Activated naive CD4-positive, alpha-beta T cell treated with anti-CD3 and anti-CD28 coated beads, Interleukin-2, amount 10 ng/mL, durations not matched to agents 7 days and 5 days (primary cell): ENCODE measurements at regions not wholly inside any gene's neighbourhood (a gene's known extent, or its start where the extent isn't known, plus 50 kb on each side); places are given as distances from the start of the nearest gene placed in this dataset.
"Not testable (repeated sequence)": the region's sequence is repeated elsewhere in the genome, so short reads cannot be mapped to it uniquely, and the experiment has no call there.

ENCODE experiments used
- CTCF ChIA-PET: fragments of 350-600 bp; sonication (Branson Sonifier 250); formaldehyde crosslinking; loops from one replicate; lab custom pipeline; 2021; ENCODE audit warnings: antibody characterized with exemption; lab: Charles Lee
- DNase-seq: peaks from one replicate; pipeline ENCODE4 v3.0.0-alpha.2; 2020
- H3K27ac Mint-ChIP-seq: one replicate; pipeline ENCODE4 v1.8.0; 2021; ENCODE audit warnings: mild to moderate bottlenecking, moderate library complexity, mixed read lengths
- H3K27me3 Mint-ChIP-seq: one replicate; pipeline ENCODE4 v1.8.0; 2021; ENCODE audit warnings: mild to moderate bottlenecking, mixed read lengths
- H3K36me3 Mint-ChIP-seq: one replicate; pipeline ENCODE4 v1.8.0; 2021; ENCODE audit warnings: mixed read lengths
- H3K4me1 Mint-ChIP-seq: one replicate; pipeline ENCODE4 v1.8.0; 2021; ENCODE audit warnings: mixed read lengths
- H3K4me3 Mint-ChIP-seq: one replicate; pipeline ENCODE4 v1.8.0; 2021; ENCODE audit warnings: mild to moderate bottlenecking, moderate library complexity, mixed read lengths
- H3K9me3 Mint-ChIP-seq: one replicate; pipeline ENCODE4 v1.8.0; 2021; ENCODE audit warnings: mixed read lengths

DNA sequence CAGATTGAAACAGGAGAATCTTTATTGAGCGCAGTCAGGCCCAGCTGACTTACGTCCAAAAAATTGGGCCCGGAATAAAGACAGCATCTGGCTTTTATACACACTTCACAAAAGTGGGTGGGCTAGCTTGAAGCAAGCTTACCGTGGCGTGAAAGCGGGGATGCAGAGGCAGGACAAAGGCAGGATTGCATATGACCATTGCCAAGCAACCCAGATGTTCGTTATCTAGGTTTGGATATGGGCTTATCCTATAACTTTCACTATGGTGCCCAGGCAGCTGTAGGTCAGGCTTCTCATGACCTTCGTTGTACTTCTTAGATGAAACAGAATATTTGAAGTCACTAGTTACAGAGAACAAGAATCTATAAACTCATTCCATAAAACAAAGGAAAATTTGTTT is 1575.6 kb upstream of the RAG2 start:
- H3K4me3 Mint-ChIP-seq = no peak overlapping the region
- H3K36me3 Mint-ChIP-seq = no peaks in the 10 kb centered on the region
- H3K27ac Mint-ChIP-seq = no peak overlapping the region
- DNase-seq = no peak
- peaks cover 12% of the 10 kb centered on the region for H3K9me3 Mint-ChIP-seq
- H3K4me1 Mint-ChIP-seq = no peaks in the 10 kb centered on the region
- CTCF ChIA-PET = no interaction called here
- no peaks in the 10 kb centered on the region for H3K27me3 Mint-ChIP-seq

DNA sequence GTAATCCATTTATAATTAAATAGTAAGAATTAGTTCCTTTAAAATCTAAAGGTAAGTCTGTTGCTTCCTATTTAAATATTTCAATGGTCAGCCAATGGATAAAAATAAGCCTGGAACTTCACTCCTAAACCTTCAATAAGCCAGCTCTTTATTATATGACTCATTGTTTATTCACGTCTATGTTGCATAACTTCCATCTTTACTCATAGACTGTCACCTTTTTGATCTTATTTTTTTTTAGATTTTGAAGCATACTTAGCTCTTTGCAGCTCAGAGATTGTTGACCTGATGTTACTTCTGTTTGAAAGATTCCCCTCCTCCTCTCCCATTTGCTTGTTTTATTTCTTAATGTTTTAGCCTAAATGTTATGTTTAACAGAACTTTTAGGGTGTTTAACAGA is 1571.2 kb upstream of the RAG2 start:
- H3K9me3 Mint-ChIP-seq = peaks cover 16% of the 10 kb centered on the region
- CTCF ChIA-PET = no interaction called here
- no peak overlapping the region for H3K27ac Mint-ChIP-seq
- H3K4me3 Mint-ChIP-seq = no peak overlapping the region
- H3K27me3 Mint-ChIP-seq = no peaks in the 10 kb centered on the region
- no peaks in the 10 kb centered on the region for H3K4me1 Mint-ChIP-seq
- DNase-seq = no peak
- H3K36me3 Mint-ChIP-seq = no peaks in the 10 kb centered on the region

DNA sequence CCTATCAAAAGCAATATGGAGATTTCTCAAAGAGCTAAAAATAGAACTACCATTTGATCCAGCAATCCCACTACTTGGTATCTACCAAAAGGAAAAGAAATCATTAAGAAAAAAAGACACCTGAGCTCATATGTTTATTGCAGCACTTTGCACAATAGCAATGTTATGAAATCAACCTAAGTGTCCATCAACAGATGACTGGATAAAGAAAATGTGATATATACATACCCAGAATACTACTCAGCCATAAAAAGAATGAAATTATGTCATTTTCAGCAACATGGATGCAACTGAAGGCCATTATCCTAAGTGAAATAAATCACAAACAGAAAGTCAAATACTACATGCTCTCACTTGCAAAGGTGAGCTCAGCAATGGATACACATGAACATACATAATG is 1565.5 kb upstream of the RAG2 start:
- no peak for DNase-seq
- Mint-ChIP-seq H3K27me3 (no peaks in the 10 kb centered on the region), H3K4me3 (no peak overlapping the region), H3K27ac (no peak overlapping the region), H3K36me3 (no peaks in the 10 kb centered on the region), H3K9me3 (peaks cover 21% of the 10 kb centered on the region), H3K4me1 (no peaks in the 10 kb centered on the region)
- CTCF ChIA-PET = no interaction called here

DNA sequence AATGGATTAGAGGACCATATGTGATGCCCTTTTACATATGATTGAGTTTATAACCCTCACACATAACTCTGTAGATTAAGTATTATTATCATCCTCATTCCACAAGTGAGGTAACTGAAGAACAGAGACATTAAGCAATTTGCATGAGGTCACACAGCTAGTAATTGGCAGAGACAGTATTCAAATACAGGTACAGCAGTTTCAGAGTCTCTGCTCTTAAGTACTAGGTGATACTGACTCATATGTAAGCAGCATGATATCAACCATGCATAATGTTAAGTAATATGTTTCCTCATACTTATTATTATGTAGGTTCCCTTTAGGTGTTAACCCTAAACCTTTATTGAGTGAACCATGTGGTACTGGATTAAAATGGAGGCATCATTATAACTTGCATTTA is 1562.4 kb upstream of the RAG2 start:
- Mint-ChIP-seq H3K9me3 (peaks cover 18% of the 10 kb centered on the region), H3K27me3 (no peaks in the 10 kb centered on the region), H3K4me1 (no peaks in the 10 kb centered on the region), H3K4me3 (no peak overlapping the region), H3K36me3 (no peaks in the 10 kb centered on the region), H3K27ac (no peak overlapping the region)
- DNase-seq = no peak
- CTCF ChIA-PET = no interaction called here

DNA sequence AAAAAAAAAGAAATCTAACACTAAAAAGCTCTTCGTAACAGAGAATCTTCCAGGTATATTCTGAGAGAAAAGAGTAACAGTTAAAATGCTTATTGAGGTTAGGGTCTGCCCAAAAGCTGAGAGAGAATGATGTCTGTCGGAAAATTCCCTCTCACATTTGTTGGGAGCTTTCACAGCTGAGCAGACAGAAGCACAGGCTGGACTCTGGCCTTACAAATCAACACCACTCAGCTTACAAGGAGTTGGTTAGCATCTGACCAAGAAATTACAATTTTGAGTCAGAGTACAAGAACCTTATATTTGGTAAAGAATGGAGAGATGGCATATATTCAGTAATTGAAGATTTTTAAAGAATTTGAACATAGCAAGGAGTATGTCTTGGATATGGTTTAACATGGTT is 1561.0 kb upstream of the RAG2 start:
- Mint-ChIP-seq H3K36me3 (no peaks in the 10 kb centered on the region), H3K4me1 (no peaks in the 10 kb centered on the region), H3K4me3 (no peak overlapping the region), H3K9me3 (peaks cover 16% of the 10 kb centered on the region), H3K27ac (no peak overlapping the region), H3K27me3 (no peaks in the 10 kb centered on the region)
- DNase-seq = no peak
- CTCF ChIA-PET = no interaction called here

DNA sequence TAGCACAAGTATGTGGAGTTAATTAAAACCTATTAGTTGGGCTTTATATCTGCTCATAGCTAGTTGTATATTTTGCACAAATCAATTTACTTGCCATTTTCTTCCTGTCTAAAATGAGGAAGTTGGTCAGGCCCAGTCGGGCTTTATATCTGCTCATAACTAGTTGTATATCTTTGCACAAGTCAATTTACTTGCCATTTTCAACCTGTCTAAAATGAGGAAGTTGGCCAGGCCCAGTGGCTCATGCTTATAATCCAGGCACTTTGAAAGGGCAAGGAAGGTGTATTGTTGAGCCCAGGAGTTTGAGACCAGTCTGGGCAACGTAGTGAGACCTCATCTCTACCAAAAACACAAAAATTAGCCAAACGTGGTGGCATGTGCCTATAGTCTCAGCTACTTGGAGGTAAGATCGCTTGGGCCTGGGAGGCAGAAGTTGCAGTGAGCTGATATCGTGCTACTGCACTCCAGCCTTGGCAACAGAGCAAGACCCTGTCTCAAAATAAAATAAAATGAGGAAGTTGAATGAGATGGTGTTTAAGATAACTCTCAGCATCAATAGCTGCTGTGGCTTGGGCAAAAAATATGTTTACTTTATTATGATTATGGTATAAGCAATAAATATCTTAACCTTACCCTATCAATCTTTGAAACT is 1558.6 kb upstream of the RAG2 start:
- H3K27me3 Mint-ChIP-seq = no peaks in the 10 kb centered on the region
- no peak for DNase-seq
- no peak overlapping the region for H3K27ac Mint-ChIP-seq
- no peaks in the 10 kb centered on the region for H3K4me1 Mint-ChIP-seq
- H3K9me3 Mint-ChIP-seq = peaks cover 8% of the 10 kb centered on the region
- H3K36me3 Mint-ChIP-seq = no peaks in the 10 kb centered on the region
- H3K4me3 Mint-ChIP-seq = no peak overlapping the region
- CTCF ChIA-PET = no interaction called here

DNA sequence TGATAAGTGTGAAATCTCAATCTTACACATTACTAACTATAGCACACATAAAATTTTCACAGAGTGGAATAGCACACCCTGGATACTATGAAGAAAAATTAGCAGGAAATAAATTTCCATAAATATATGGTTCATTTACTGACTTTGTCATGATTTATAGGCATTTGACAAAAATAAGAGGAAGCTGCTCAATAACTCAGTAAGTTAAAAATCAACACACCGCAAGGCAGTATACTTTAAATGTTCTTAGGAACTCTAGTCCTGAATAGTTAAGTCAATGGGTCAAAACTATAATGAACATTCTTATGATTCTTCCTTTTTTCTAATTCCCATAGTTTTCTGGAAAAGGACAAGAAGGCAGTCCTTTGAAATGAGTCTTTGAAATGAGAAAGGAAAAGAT is 1557.8 kb upstream of the RAG2 start:
- no peak overlapping the region for H3K27ac Mint-ChIP-seq
- no peaks in the 10 kb centered on the region for H3K27me3 Mint-ChIP-seq
- no peak overlapping the region for H3K4me3 Mint-ChIP-seq
- H3K4me1 Mint-ChIP-seq = no peaks in the 10 kb centered on the region
- CTCF ChIA-PET = no interaction called here
- no peaks in the 10 kb centered on the region for H3K36me3 Mint-ChIP-seq
- no peak for DNase-seq
- peaks cover 10% of the 10 kb centered on the region for H3K9me3 Mint-ChIP-seq

DNA sequence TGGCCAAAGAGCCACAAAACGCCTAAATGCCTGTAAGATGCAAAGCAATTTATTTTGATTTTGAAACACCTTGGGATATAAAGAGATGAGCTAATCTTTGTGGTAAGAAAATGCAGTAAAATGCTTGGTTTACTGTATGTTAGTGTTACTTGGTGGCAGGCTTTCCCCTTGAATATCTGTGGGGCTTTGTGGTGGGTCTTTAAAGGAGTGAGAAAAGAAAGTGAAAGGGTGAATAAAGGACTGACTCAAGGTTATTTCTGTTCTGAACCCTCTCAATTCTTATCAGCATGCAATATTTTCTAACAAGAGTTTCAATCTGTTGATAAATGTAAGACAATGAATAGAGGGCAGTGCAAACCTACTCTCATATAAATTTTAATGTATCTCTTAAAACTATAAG is 1555.9 kb upstream of the RAG2 start:
- CTCF ChIA-PET = no interaction called here
- Mint-ChIP-seq H3K27ac (no peak overlapping the region), H3K36me3 (no peaks in the 10 kb centered on the region), H3K27me3 (no peaks in the 10 kb centered on the region), H3K4me1 (no peaks in the 10 kb centered on the region), H3K9me3 (peaks cover 12% of the 10 kb centered on the region), H3K4me3 (no peak overlapping the region)
- no peak for DNase-seq

DNA sequence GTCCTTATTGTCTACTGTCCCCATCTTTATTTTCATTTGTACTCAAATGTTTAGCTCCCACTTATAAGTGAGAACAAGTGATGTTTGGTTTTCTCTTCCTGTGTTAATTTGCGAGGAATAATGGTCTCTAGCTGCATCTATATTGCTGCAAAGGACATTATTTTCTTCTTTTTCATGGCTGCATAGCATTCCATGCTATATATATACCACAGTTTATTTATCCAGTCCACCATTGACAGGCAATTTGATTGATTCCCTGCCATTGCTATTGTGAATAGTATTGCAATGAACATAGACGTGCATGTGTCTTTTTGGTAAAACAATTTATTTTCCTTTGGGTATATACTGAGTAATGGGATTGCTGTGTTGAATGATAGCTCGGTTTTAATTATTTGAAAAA is 1545.8 kb upstream of the RAG2 start:
- no peak for DNase-seq

DNA sequence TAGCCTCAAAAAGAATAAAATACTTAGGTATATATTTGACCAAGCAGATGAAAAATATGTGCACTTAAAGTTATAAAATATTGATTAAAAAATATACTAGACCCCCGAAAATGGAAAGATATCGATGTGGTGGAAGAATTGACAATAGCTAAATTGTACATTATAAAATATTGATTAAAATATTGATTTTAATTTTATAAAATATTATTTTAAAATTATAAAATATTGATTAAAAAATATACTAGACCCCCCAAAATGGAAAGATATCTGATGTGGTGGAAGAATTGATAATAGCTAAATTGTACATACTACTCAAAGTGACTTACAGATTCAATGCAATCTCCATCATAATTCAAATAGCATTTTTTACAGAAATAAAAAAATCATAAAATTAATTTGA is 1540.9 kb upstream of the RAG2 start:
- H3K4me3 Mint-ChIP-seq = no peak overlapping the region
- no peak overlapping the region for H3K27ac Mint-ChIP-seq
- no peaks in the 10 kb centered on the region for H3K27me3 Mint-ChIP-seq
- no peak for DNase-seq
- peaks cover 10% of the 10 kb centered on the region for H3K9me3 Mint-ChIP-seq
- no peaks in the 10 kb centered on the region for H3K4me1 Mint-ChIP-seq
- CTCF ChIA-PET = no interaction called here
- H3K36me3 Mint-ChIP-seq = no peaks in the 10 kb centered on the region

More for the DNA sequence above, 1545.8 kb upstream of the RAG2 start:
- CTCF ChIA-PET = no interaction called here
- no peaks in the 10 kb centered on the region for H3K36me3 Mint-ChIP-seq
- no peak overlapping the region for H3K4me3 Mint-ChIP-seq
- H3K9me3 Mint-ChIP-seq = peaks cover 3% of the 10 kb centered on the region
- H3K4me1 Mint-ChIP-seq = no peaks in the 10 kb centered on the region
- H3K27ac Mint-ChIP-seq = no peak overlapping the region
- no peaks in the 10 kb centered on the region for H3K27me3 Mint-ChIP-seq

DNA sequence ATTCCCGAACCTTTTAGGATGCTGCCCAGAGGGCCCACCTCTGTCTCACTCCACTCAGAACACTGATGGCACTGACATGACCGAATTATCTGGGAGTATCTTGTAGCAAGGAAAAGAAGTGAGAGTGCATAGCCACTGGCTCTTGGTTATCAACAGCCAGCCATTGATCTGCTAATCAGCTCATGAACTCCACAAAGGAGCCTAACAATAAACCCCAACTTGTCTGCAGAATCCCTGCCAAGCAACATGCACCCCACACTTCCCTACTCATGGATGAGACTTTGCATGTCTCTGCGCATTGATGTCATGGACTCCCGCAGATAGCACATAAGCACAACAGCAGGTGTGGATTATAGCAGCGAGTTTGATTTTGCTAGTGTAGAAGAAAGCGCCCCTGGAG is 1538.9 kb upstream of the RAG2 start:
- Mint-ChIP-seq H3K9me3 (peaks cover 11% of the 10 kb centered on the region), H3K4me1 (no peaks in the 10 kb centered on the region), H3K27me3 (no peaks in the 10 kb centered on the region), H3K36me3 (no peaks in the 10 kb centered on the region), H3K27ac (no peak overlapping the region), H3K4me3 (no peak overlapping the region)
- DNase-seq = no peak
- CTCF ChIA-PET = no interaction called here

DNA sequence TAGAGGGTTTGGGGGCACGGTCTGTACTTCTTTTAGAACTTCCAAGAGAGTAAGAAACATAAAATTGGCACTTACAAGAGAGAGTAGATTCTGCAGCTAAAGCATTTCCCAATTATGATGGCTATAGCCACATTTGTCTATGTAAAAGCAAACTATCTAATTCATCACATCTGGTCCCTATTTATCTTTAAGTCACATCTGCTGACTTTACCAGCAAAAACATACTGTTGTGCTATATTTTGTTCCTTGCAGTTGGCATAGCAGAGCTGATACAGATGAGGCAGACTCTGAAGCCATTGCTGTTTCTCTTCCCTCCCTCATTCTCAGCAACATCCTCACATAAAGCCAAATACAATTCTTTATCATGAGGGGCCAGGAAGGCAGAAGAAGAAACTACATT is 1533.5 kb upstream of the RAG2 start:
- H3K4me1 Mint-ChIP-seq = no peaks in the 10 kb centered on the region

DNA sequence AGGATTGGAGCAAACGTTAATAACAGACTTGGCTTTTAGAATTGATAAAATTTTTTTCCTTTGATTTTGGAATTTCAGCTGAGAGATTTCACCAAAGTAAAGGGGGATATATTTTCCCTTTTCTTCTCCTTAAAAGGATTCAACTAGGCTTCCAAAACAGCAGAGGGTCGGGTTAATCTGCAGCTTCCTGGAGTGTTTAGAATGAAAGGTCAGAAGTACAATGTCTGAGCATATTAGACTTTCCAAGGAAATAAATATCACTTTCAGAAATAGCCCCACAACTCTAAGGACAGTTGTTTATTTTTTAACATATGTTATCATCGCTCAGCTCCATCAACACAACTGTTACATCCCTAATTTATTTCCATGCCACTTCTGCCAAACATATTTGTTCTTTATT is 1532.9 kb upstream of the RAG2 start:
- Mint-ChIP-seq H3K27ac (no peak overlapping the region), H3K9me3 (peaks cover 11% of the 10 kb centered on the region), H3K36me3 (no peaks in the 10 kb centered on the region), H3K27me3 (no peaks in the 10 kb centered on the region), H3K4me1 (no peaks in the 10 kb centered on the region), H3K4me3 (no peak overlapping the region)
- CTCF ChIA-PET = no interaction called here
- no peak for DNase-seq

More for the DNA sequence above, 1533.5 kb upstream of the RAG2 start:
- Mint-ChIP-seq H3K4me3 (no peak overlapping the region), H3K27me3 (no peaks in the 10 kb centered on the region), H3K9me3 (peaks cover 11% of the 10 kb centered on the region), H3K27ac (no peak overlapping the region), H3K36me3 (no peaks in the 10 kb centered on the region)
- CTCF ChIA-PET = no interaction called here
- no peak for DNase-seq

DNA sequence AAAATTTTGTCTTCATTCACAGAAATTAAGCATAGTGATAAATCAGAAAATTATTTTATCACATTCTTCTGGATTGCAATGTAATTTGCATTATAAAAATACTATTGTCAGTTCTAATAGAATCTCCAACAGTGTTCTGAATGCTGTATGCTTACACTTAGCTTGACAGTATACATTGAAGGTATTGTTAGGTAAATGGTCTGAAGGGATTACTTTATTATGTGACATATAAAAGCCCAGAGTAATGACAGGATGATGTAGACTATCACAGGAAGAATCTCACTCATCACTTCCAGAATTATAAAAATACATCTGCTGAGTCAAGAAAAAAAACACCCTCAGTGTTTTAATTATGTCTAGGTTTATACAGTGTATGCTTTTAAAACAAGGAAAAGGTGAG is 1532.5 kb upstream of the RAG2 start:
- CTCF ChIA-PET = interaction anchor here (0.6 kb wide), 1 partner anchor 201 kb away, joined by 3 read pairs; no protein-coding TSS in a partner anchor
- peaks cover 12% of the 10 kb centered on the region for H3K9me3 Mint-ChIP-seq
- no peaks in the 10 kb centered on the region for H3K4me1 Mint-ChIP-seq
- DNase-seq = no peak
- no peak overlapping the region for H3K27ac Mint-ChIP-seq
- no peak overlapping the region for H3K4me3 Mint-ChIP-seq
- H3K27me3 Mint-ChIP-seq = no peaks in the 10 kb centered on the region
- H3K36me3 Mint-ChIP-seq = no peaks in the 10 kb centered on the region

DNA sequence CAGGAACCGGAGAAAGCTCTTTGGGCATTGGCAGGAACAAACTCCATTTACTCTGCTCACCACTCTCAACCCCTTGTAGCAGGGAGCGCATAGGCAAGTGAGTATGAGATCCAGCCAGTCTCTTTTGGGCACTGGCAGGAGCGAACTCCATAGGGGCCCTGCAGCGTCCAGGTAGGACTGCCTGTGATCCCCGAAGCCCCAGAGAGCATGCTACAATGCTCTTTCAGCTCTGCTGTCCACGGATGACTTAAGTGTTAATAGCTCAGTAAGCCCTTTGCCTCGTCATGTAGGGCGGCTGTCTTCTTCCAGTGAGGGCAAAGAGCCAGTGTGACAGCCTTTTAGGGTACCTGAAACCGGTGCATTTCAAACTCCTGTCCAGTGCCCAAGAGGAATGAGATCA is 1525.6 kb upstream of the RAG2 start:
- H3K36me3 Mint-ChIP-seq = no peaks in the 10 kb centered on the region
- no peak for DNase-seq
- no peaks in the 10 kb centered on the region for H3K4me1 Mint-ChIP-seq
- H3K4me3 Mint-ChIP-seq = no peak overlapping the region
- no peaks in the 10 kb centered on the region for H3K27me3 Mint-ChIP-seq
- no peak overlapping the region for H3K27ac Mint-ChIP-seq
- CTCF ChIA-PET = no interaction called here
- peaks cover 8% of the 10 kb centered on the region for H3K9me3 Mint-ChIP-seq

DNA sequence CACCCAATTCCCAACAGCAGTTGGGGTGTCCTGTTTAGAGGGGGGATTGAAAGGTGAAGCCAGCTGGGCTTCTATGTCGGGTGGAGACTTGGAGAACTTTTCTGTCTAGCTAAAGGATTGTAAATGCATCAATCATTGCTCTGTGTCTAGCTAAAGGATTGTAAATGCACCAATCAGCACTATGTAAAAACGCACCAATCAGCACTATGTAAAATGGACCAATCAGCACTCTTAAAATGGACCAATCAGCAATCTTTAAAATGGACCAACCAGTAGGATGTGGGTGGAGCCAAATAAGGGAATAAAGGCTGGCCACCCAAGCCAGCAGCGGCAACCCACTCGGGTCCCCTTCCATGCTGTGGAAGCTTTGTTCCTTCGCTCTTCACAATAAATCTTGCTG is 1518.6 kb upstream of the RAG2 start:
- H3K4me3 Mint-ChIP-seq, H3K4me1 Mint-ChIP-seq, H3K27ac Mint-ChIP-seq, H3K27me3 Mint-ChIP-seq, H3K36me3 Mint-ChIP-seq, DNase-seq, CTCF ChIA-PET: not testable (repeated sequence)
- peaks cover 23% of the 10 kb centered on the region for H3K9me3 Mint-ChIP-seq
